A673 (cell line): ENCODE measurements at regions not wholly inside any gene's neighbourhood (a gene's known extent, or its start where the extent isn't known, plus 50 kb on each side); places are given as distances from the start of the nearest gene placed in this dataset.
"Not testable (repeated sequence)": the region's sequence is repeated elsewhere in the genome, so short reads cannot be mapped to it uniquely, and the experiment has no call there.

ENCODE experiments used
- EZH2 ChIP-seq: fragments of 200-600 bp; sonication (generic); IDR thresholded peaks from 2 replicates; pipeline ENCODE4 v1.6.1; 2017; ENCODE audit warnings: borderline replicate concordance, low read depth, mild to moderate bottlenecking, mixed read lengths, antibody characterized with exemption, low read length; ENCODE audit not compliant: poor library complexity, severe bottlenecking
- TF ChIP-seq, protein P1 (sequence below): fragments of 300-800, 200-600 bp; sonication (generic); conservative IDR thresholded peaks from 2 replicates; pipeline ENCODE4 v1.5.1; 2017; ENCODE audit warnings: low read depth, mild to moderate bottlenecking, antibody characterized with exemption, low read length, moderate library complexity, mixed read lengths

- TF ChIP-seq, protein P1, sequence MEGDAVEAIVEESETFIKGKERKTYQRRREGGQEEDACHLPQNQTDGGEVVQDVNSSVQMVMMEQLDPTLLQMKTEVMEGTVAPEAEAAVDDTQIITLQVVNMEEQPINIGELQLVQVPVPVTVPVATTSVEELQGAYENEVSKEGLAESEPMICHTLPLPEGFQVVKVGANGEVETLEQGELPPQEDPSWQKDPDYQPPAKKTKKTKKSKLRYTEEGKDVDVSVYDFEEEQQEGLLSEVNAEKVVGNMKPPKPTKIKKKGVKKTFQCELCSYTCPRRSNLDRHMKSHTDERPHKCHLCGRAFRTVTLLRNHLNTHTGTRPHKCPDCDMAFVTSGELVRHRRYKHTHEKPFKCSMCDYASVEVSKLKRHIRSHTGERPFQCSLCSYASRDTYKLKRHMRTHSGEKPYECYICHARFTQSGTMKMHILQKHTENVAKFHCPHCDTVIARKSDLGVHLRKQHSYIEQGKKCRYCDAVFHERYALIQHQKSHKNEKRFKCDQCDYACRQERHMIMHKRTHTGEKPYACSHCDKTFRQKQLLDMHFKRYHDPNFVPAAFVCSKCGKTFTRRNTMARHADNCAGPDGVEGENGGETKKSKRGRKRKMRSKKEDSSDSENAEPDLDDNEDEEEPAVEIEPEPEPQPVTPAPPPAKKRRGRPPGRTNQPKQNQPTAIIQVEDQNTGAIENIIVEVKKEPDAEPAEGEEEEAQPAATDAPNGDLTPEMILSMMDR = not testable (repeated sequence)
- TF ChIP-seq EZH2 = not testable (repeated sequence)
Observed at GRCh38 chr12:84154991-84155930, 757.3 kb downstream of the SLC6A15 start.
